KBM-7 (cell line): ENCODE measurements at regions not wholly inside any gene's neighbourhood (a gene's known extent, or its start where the extent isn't known, plus 50 kb on each side); places are given as distances from the start of the nearest gene placed in this dataset.
"Not testable (repeated sequence)": the region's sequence is repeated elsewhere in the genome, so short reads cannot be mapped to it uniquely, and the experiment has no call there.

Experiments used
- DNase-seq: peaks from one replicate; pipeline ENCODE4 v3.0.0-alpha.2; 2015
- in situ Hi-C: fragments of 300-500 bp; cut with MboI; formaldehyde crosslinking; loops from 2 replicates; pipeline ENCODE4 v1.14.3; 2020; ENCODE audit warnings: low sequenced_read_pairs, low pct_unique_long_range_greater_than_20kb, mixed read lengths

- in situ Hi-C loops: no loop called here
- DNase-seq: no peak
Measured at GRCh38 chr11:16555956-16556355, 182.5 kb upstream of the C11orf58 start.

- DNase-seq: no peak
- in situ Hi-C loops: no loop called here
Measured at GRCh38 chr11:16554361-16554760, 184.1 kb upstream of the C11orf58 start.

DNA sequence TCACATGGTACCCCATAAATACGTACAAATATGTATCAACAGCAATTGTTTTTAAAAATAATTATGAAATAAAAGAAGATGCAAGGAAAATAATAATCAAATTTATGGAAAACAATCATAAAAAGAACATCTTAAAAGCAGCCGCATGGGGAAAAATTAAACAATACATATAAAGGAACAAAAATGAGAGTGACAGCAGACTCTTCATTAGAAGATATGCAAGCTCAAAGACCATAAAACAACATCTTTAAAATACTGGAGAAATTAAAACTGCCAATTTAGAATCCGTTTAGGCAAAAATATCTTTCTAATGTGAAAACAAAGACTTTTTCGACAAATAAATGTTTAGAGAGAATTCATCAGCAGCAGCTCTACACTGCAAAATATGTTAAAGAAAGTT lies 190.6 kb upstream of the C11orf58 start:
- no peak for DNase-seq
- in situ Hi-C loops: no loop called here

DNA sequence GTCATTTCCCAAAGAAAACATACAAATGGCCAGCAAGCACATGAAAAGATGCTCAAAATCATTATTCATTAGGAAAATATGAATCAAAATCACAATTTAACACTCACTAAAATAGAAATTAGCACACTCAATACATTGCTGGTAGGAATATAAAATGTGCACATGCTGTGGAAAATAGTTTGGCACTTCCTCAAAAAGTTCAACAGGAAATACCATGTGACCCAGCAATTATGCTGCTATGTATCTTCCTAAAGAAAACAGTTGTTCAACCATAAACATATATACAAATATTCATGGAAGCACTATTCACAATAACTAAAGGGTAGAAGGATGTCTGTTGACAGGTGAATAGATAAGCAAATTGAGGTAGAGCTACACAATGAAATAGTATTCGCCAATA lies 187.3 kb upstream of the SOX6 start:
- in situ Hi-C loops: no loop called here
- no peak for DNase-seq

DNA sequence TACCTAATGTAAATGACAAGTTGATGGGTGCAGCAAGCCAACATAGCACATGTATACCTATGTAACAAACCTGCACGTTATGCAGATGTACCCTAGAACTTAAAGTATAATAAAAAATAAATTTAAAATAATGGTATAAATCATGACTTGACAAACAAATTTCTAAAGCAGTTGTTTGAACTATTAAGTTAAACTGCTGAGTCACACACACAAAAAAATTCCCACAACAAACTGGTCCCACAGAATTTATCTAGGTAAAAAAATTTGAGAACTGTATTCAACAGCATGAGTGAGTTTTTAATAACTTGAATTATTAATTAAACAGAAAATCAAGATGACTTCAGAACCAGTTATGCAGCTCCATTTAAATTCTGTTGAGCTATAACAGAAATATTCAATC lies 186.0 kb upstream of the SOX6 start:
- in situ Hi-C loops: no loop called here
- DNase-seq: no peak

- in situ Hi-C loops: no loop called here
- DNase-seq: no peak
Measured at GRCh38 chr11:16536513-16536912, 180.2 kb upstream of the SOX6 start.

- no peak for DNase-seq
- in situ Hi-C loops: no loop called here
Measured at GRCh38 chr11:16528639-16529038, 172.3 kb upstream of the SOX6 start.

DNA sequence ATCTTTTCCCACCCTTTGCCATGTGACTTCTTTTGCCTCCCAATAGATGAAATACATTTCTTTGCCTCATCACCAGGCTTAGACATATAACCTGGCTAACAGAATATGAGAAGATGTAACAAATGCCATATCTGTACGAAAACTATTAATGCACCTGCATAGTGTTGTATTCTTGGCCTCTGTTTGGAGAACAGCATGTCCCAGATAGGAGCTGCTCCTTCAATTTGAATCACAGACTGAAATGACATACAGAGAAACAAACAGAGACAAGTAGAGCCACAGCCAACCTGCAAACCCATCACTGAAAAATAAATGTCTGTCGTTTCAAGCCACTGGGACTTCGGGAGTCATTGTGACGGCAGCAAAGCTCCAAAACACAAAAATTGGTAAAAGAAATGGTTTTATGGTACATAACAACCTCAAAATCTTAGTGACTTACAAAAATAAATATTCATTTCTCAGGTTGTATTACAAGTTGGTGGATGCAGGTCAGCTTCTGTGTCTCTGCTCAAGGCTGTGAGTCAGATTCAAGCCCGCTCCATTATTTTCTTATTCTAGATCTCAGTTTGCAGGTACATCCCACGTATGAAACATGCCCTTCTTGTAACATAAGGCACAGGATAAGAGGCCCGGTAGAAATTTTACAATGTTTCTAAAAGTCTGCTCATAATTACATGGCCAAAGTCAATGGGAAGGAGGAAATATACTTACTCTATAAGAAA lies 171.3 kb upstream of the SOX6 start:
- in situ Hi-C loops: no loop called here
- no peak for DNase-seq

- DNase-seq: no peak
- in situ Hi-C loops: no loop called here
Measured at GRCh38 chr11:16526947-16527346, 170.6 kb upstream of the SOX6 start.

DNA sequence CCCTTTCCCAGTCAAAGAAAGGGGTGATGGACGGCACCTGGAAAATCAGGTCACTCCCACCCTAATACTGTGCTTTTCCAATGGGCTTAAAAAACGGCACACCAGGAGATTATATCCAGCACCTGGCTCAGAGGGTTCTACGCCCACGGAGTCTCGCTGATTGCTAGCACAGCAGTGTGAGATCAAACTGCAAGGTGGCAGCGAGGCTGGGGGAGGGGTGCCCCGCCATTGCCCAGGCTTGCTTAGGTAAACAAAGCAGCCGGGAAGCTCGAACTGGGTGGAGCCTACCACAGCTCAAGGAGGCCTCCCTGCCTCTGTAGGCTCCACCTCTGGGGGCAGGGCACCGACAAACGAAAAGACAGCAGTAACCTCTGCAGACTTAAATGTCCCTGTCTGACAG lies 164.4 kb upstream of the SOX6 start:
- in situ Hi-C loops, DNase-seq: not testable (repeated sequence)

GRCh38 chr11:16512899-16513241 lies 156.5 kb upstream of the SOX6 start:
- no peak for DNase-seq

DNA sequence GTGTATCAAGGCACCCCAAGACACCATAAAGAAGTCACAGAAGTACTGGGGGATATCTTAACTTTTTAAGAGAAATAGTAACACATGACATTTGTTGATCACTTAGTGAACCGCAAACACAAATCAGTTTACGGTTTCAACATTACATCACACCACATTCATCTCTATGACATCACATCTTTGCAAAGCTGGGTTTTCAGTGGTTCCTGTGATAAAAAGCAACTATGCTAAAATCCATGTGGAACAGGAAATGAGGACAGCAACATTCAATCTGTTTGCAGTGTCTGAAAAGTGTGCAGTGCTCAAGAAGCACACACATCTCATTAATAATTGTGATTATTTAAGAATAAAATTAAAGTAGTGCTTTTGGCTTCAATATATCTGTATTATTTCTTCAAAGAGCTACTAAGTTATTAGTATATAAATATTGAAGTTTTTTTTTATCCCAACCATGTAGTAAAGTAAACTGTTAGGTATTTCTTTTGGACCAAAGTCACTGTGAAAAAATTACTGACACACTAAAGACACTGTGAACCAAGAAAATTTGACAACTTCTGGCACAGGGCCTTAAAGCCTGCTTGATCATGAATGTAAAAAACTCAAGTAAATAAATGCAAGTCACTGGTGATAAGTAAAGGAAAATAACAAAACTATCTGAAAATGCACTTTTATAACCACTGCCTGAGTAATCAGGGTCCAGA lies 156.0 kb upstream of the SOX6 start:
- no peak for DNase-seq

More at GRCh38 chr11:16512899-16513241, 156.5 kb upstream of the SOX6 start:
- in situ Hi-C loops: no loop called here

DNA sequence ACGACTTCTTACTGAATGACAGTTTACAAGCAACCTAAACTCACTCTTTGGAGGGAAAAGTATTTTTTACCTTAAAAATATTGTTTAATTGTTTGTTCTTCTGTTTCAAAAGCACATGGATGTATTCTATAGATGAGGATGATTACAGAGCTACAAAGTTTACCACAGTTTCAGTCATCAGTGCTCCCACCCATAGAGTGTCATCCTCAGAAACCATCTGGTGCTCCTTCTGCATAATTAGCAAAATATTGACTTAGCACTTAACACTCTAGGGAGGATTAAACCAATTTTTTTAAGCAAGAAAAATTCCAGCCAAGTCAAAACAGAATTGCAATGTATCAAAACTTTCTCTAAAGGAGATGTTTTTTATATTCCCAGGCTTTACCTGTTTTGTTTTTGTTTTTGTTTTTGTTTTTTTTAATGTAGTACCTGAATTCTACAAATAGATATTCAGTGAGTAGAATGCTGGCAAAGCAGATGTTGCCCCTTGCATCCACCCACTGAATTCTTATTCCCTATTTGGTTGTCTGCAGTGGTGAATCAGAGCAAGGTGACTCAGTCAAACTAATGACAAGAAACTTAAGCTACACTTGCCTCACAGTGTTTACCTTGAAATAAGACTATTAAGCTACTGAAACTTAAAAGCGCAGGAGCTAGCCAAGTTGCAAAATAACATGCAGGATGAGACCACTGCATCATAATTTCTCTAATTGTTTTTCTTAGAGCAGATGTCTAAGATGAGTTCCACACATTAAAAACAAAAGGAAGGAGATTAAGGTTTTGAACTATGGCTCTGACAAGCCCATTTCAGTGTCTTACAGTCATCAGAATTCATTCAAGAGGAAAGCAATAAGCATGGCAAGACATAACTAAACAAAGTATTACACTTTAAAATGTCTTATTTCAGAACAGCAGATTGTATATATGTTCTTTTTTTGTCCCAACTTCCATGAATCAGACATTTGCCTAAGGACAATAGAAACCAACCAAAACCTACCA lies 155.1 kb upstream of the SOX6 start:
- in situ Hi-C loops: no loop called here
- no peak for DNase-seq

More for the DNA sequence above, 156.0 kb upstream of the SOX6 start:
- in situ Hi-C loops: no loop called here

DNA sequence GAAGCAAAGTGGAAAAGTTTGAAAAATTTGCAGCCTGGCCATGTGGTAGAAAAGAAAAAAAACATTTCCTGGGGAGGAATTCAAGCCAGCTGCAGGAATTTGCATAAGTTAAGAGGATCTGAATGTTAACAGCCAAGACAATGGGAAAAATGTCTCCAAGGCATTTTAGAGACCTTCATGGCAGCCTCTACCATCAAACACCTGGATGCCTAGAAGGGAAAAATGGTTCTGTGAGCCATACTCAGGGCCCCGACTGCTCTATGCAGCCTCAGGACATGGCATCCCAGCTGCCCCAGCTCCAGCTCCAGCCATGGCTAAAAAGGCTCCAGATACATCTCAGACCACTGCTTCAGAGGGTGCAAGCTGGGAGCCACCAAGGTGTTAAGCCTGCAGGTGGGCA lies 149.1 kb upstream of the SOX6 start:
- in situ Hi-C loops: no loop called here
- no peak for DNase-seq

DNA sequence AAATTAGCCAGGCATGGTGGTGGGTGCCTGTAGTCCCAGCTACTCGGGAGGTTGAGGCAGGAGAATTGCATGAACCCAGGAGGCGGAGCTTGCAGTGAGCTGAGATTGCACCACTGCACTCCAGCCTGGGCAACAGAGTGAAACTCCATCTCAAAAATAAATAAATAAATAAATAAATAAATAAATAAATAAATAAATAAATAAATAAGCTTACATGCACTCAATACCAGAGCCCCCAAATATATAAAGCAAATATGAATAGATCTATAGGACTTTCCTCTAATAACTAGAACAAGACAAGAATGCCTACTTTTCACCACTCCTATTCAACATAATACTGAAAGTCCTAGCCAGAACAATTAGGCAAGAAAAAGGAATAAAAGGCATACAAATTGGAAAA lies 147.5 kb upstream of the SOX6 start:
- DNase-seq, in situ Hi-C loops: not testable (repeated sequence)

- DNase-seq: no peak
- in situ Hi-C loops: no loop called here
Measured at GRCh38 chr11:16494918-16495691, 138.8 kb upstream of the SOX6 start.

DNA sequence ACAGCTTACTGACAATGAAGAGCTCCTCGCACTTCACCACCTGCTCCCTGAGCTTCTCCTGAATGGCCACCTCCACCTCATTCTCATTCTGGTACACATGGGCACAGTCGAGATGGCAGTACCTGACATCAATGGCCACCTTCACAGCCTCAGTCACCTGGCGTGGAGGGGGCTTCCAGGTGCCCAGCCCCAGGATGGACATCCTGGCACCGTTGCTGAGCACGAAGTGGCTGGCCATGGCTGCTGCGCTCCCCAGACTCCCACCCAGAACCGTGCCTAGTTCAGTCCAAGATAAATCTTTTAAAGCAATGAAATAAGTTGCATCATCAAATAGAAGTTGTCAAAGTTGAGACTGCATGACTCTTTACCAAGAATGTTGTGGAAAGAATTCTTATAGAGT lies 128.1 kb upstream of the SOX6 start:
- in situ Hi-C loops: no loop called here
- no peak for DNase-seq

DNA sequence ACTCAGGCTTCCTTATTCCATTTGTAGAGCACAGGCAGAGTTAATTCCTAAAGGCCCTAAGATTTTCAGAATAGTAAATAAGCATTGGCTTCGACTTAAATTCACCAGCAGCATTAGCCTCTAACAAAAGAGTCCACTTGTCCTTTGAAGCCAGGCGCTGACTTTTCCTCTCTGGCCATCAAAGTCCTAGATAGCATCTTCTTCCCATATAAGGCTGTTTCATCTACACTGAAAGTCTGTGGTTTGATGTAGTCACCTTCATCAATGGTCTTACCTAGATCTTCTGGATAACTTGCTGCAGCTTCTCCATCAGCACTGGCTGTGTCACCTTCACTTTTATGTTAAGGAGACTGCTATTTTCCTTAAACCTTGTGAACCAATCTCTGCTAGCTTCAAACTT lies 118.3 kb upstream of the SOX6 start:
- no peak for DNase-seq
- in situ Hi-C loops: no loop called here

DNA sequence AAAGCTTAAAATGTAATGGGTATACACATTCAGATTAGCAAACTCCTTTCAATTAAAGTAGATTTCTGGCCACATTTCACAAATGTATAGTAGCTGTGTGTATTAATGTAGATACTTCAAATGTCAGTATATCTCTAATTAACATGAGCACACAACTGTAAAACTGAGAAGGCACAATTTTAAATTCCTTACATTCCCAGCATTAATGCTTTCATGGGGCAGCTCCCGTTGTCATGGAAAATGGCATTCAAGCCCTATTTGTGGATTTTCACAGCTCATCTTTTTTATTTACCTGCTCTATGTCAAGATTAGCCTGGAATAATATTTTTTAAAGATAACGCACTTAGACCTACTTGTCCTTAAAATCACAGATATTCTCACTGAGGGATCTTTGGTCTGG lies 113.6 kb upstream of the SOX6 start:
- in situ Hi-C loops: no loop called here
- DNase-seq: no peak
